ENCODE measurements at regions not wholly inside any gene's neighbourhood (a gene's known extent, or its start where the extent isn't known, plus 50 kb on each side); places are given as distances from the start of the nearest gene placed in this dataset.

GRCh38 chr4:153904011-153904410, 115.1 kb upstream of the SFRP2 start:
- TF ChIP-seq, protein P1, sequence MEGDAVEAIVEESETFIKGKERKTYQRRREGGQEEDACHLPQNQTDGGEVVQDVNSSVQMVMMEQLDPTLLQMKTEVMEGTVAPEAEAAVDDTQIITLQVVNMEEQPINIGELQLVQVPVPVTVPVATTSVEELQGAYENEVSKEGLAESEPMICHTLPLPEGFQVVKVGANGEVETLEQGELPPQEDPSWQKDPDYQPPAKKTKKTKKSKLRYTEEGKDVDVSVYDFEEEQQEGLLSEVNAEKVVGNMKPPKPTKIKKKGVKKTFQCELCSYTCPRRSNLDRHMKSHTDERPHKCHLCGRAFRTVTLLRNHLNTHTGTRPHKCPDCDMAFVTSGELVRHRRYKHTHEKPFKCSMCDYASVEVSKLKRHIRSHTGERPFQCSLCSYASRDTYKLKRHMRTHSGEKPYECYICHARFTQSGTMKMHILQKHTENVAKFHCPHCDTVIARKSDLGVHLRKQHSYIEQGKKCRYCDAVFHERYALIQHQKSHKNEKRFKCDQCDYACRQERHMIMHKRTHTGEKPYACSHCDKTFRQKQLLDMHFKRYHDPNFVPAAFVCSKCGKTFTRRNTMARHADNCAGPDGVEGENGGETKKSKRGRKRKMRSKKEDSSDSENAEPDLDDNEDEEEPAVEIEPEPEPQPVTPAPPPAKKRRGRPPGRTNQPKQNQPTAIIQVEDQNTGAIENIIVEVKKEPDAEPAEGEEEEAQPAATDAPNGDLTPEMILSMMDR (IDR thresholded peaks at IDR 0.05; ENCODE audit: control extremely low read depth in 1 of 3, insufficient read depth in 1 of 3, low read depth in 1 of 3, low read length in 3 of 3), result no peak
- no peak for TF ChIP-seq ZNF274 (IDR thresholded peaks at IDR 0.05; ENCODE audit: borderline replicate concordance, extremely low read depth, low read length)
- TF ChIP-seq GABPA (IDR thresholded peaks at IDR 0.05; ENCODE audit: borderline replicate concordance, insufficient read depth, low read length), result no peak
- no peak for TF ChIP-seq TAF1 (IDR thresholded peaks at IDR 0.05; ENCODE audit: low read depth, low read length)
- no peak for TF ChIP-seq POLR2AphosphoS5 (IDR thresholded peaks at IDR 0.05; ENCODE audit: low read depth, low read length)
- no peak for TF ChIP-seq POLR2A (IDR thresholded peaks at IDR 0.05; ENCODE audit: control extremely low read depth in 1 of 2, low read depth in 2 of 2, low read length in 2 of 2)
- TF ChIP-seq JUND (IDR thresholded peaks at IDR 0.05; ENCODE audit: low read length), result no peak
- TF ChIP-seq CHD2 (IDR thresholded peaks at IDR 0.05; ENCODE audit: low read length), result no peak
- no peak for TF ChIP-seq CHD1 (IDR thresholded peaks at IDR 0.05; ENCODE audit: low read depth, low read length)
- no peak for TF ChIP-seq GTF2F1 (IDR thresholded peaks at IDR 0.05; ENCODE audit: borderline replicate concordance, low read depth, low read length)

All from H1 (cell line).